Omental fat pad (tissue), 3 donors: ENCODE measurements at regions not wholly inside any gene's neighbourhood (a gene's known extent, or its start where the extent isn't known, plus 50 kb on each side); places are given as distances from the start of the nearest gene placed in this dataset.

Experiments used
- ATAC-seq: fragments of 150-250 bp; one replicate; pipeline ENCODE4 v1.9.1; 2016; ENCODE audit warnings: mild to moderate bottlenecking, moderate library complexity; ENCODE audit not compliant: low FRiP score
- DNase-seq: peaks from one replicate; pipeline ENCODE4 v3.0.0-alpha.2; 2019; ENCODE audit warnings: low spot score
- TF ChIP-seq, protein P1 (sequence below), 3 donors: fragments of 450-650 bp; IDR thresholded peaks; one replicate each; pipeline ENCODE4 v1.5.1; 2016 to 2017; ENCODE audit warnings: antibody characterized with exemption in 3 of 3, mild to moderate bottlenecking in 3 of 3, moderate library complexity in 2 of 3

DNA sequence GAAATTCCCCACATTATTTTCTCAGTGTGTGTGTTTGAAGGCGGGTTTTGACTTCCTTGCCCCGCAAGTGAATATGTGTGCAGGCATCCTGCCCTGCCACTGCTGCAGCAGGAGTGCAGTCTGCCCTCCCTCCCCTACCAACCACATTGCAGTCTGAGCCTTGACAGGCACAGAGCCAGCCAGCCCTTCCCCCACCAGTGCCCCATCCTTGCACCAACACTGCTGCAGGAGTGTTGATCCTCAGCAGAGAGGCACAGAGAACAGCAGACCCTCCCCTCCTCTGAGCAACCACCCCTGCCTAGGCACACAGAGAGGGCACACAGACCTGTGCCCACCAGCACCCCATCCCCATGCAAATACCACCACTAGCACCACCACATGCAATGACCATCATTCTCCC is 683.0 kb upstream of the PKDCC start:
- ATAC-seq = no peak
- TF ChIP-seq, protein P1, sequence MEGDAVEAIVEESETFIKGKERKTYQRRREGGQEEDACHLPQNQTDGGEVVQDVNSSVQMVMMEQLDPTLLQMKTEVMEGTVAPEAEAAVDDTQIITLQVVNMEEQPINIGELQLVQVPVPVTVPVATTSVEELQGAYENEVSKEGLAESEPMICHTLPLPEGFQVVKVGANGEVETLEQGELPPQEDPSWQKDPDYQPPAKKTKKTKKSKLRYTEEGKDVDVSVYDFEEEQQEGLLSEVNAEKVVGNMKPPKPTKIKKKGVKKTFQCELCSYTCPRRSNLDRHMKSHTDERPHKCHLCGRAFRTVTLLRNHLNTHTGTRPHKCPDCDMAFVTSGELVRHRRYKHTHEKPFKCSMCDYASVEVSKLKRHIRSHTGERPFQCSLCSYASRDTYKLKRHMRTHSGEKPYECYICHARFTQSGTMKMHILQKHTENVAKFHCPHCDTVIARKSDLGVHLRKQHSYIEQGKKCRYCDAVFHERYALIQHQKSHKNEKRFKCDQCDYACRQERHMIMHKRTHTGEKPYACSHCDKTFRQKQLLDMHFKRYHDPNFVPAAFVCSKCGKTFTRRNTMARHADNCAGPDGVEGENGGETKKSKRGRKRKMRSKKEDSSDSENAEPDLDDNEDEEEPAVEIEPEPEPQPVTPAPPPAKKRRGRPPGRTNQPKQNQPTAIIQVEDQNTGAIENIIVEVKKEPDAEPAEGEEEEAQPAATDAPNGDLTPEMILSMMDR (IDR thresholded peaks at IDR 0.05) = no peak
- DNase-seq = no peak

DNA sequence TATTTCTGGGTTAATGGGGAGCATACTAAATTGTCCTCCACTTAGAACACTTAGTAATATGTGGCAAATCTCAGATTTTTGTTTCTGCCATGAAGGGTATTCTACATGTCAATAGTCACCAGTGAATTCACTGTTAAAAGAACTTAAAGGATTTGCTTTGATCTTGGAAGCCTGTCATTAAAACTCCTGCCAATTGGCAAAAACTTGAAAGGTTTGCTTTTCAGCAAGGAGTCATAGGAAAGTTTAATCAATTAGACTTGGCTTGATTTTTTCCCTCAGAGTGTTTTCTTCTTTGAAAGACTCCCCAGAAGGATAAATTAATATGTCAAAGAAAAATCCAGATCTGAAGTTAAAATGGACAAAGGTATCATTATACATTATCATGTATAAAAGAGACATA is 671.9 kb upstream of the PKDCC start:
- TF ChIP-seq, protein P1 (IDR thresholded peaks at IDR 0.05) = no peak
- ATAC-seq (no peak), DNase-seq (no peak)

DNA sequence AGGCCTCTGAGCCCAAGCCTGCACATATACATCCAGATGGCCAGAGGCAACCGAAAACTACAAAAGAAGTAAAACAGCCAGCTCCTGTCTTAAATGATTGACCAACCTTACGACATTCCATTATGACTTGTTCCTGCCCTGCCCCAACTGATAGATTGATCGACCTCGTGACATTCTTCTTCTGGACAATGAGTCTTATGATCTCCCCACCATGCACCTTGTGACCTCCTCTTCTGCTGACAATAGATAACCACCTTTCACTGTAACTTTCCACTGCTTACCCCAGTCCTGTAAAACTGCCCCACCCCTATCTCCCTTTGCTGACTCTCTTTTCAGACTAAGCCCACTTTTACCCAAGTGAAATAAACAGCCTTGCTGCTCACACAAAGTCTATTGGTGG is 670.0 kb upstream of the PKDCC start:
- TF ChIP-seq, protein P1 (IDR thresholded peaks at IDR 0.05) = no peak
- DNase-seq (no peak), ATAC-seq (no peak)

DNA sequence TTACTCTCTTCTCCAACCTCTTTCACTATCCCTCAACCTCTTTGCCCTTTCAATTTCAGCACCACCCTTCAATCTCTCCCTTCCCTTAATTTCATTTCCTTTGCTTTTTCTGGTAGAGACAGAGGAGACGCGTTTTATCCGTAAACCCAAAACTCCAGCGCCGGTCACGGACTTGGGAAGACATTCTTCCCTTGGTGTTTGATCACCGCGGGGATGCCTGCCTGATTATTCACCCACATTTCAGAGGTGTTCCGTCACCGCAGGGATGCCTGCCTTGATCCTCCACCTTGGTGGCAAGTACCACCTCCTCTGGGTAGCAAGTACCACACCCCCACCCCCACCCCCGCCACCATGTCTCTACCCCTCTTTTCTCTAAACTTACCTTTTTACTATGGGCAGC is 669.4 kb upstream of the PKDCC start:
- DNase-seq = no peak
- ATAC-seq = no peak
- TF ChIP-seq, protein P1 (IDR thresholded peaks at IDR 0.05) = no peak

DNA sequence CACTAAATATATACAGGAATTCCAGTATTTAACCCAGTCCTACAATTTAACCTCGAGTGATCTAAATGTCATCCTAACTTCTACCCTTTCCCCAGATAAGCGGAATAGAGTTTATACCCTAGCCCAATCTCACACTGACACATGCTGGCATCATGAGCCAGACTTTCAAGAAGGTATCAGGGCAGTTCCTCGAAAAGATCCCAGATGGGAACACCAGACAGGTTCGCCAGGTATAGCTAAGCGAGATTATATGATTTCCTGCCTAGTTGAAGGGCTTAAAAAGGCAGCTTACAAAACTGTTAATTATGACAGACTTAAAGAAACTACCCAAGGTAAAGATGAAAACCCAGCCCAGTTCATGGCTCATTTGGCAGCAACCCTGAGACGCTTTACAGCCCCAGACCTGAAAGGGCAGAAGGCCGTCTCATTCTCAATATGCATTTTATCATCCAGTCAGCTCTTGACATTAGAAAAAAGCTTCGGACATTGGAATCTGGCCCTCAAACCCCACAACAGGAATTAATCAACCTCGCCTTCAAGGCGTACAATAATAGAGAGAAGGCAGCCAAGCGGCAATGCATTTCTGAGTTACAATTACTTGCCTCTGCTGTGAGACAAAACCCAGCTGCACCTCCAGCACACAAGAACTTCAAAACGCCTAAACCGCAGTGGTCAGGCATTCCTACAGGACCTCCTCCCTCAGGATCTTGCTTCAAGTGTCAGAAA is 668.2 kb upstream of the PKDCC start:
- TF ChIP-seq, protein P1 (IDR thresholded peaks at IDR 0.05) = no peak
- no peak for DNase-seq
- ATAC-seq = no peak

DNA sequence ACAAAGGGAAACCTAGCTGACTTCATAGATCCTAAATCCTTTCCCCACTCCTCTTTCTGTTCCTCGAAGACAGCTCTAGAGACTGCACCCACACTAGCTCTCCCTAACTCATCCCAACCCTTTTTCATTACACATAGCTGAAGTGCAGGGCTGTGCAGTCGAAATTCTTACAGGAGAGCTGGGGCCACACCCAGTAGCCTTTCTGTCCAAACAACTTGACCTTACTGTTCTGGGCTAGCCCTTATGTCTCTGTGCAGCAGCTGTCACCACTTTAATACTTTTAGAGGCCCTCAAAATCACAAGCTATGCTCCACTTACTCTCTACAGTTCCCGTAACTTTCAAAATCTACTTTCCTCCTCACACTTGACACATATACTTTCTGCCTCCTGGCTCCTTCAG is 666.1 kb upstream of the PKDCC start:
- no peak for DNase-seq
- no peak for ATAC-seq
- TF ChIP-seq, protein P1 (IDR thresholded peaks at IDR 0.05) = no peak

DNA sequence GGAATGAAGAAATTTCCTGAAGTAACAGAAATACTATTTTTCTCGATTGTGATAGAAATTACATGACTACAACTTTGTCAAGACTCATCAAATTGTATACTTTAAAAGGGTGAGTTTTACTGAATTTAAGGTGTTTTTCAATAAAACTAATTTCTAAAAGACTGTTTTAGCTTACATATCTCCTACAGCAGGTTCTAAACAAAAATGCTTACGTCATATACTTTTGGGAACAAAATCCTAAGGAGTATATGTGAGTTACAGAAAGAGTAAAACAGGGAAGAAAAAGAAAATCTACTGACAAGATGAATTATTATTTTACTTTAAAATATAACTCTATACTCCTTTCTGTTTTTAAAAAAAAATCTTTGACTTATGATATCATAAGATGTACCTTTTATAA is 660.3 kb upstream of the PKDCC start:
- DNase-seq (no peak), ATAC-seq (no peak)
- TF ChIP-seq, protein P1 (IDR thresholded peaks at IDR 0.05) = no peak
